NB4 (cell line): ENCODE measurements at regions not wholly inside any gene's neighbourhood (a gene's known extent, or its start where the extent isn't known, plus 50 kb on each side); places are given as distances from the start of the nearest gene placed in this dataset.

Experiments
- POLR2A ChIP-seq: IDR thresholded peaks from 2 replicates; pipeline ENCODE4 v1.6.1; 2011; ENCODE audit warnings: mild to moderate bottlenecking; ENCODE audit not compliant: insufficient read length; ENCODE audit errors: extremely low read depth
- TF ChIP-seq, protein P1 (sequence below): IDR thresholded peaks from one replicate; pipeline ENCODE4 v1.5.1; 2012; ENCODE audit warnings: low read depth, low read length

DNA sequence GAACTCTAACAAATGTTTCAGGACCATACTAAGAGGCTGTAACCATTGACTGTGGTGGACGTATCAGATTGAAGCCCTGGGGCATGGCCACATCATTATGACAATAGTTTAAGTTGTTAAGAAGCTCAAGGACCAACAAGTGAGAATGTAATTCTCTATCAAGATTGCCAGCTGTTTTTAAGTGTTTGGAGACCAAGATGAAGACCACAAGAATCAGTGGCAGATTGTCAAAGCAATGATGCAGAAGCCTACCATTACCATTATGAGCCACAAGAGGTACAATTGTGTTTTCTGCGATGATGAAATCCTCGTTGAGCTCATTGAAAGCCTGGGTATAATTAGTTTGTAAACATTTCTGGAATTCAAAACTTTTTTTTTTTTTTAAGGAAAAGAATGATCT, 261.1 kb upstream of the ZEB2 start:
- TF ChIP-seq, protein P1, sequence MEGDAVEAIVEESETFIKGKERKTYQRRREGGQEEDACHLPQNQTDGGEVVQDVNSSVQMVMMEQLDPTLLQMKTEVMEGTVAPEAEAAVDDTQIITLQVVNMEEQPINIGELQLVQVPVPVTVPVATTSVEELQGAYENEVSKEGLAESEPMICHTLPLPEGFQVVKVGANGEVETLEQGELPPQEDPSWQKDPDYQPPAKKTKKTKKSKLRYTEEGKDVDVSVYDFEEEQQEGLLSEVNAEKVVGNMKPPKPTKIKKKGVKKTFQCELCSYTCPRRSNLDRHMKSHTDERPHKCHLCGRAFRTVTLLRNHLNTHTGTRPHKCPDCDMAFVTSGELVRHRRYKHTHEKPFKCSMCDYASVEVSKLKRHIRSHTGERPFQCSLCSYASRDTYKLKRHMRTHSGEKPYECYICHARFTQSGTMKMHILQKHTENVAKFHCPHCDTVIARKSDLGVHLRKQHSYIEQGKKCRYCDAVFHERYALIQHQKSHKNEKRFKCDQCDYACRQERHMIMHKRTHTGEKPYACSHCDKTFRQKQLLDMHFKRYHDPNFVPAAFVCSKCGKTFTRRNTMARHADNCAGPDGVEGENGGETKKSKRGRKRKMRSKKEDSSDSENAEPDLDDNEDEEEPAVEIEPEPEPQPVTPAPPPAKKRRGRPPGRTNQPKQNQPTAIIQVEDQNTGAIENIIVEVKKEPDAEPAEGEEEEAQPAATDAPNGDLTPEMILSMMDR, result no peak
- TF ChIP-seq POLR2A, result no peak
